ENCODE measurements at regions not wholly inside any gene's neighbourhood (a gene's known extent, or its start where the extent isn't known, plus 50 kb on each side); places are given as distances from the start of the nearest gene placed in this dataset.

GRCh38 chr10:104516986-104517385 is 124.1 kb upstream of the SORCS3 start:
- TF ChIP-seq, protein P1, sequence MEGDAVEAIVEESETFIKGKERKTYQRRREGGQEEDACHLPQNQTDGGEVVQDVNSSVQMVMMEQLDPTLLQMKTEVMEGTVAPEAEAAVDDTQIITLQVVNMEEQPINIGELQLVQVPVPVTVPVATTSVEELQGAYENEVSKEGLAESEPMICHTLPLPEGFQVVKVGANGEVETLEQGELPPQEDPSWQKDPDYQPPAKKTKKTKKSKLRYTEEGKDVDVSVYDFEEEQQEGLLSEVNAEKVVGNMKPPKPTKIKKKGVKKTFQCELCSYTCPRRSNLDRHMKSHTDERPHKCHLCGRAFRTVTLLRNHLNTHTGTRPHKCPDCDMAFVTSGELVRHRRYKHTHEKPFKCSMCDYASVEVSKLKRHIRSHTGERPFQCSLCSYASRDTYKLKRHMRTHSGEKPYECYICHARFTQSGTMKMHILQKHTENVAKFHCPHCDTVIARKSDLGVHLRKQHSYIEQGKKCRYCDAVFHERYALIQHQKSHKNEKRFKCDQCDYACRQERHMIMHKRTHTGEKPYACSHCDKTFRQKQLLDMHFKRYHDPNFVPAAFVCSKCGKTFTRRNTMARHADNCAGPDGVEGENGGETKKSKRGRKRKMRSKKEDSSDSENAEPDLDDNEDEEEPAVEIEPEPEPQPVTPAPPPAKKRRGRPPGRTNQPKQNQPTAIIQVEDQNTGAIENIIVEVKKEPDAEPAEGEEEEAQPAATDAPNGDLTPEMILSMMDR (IDR thresholded peaks at IDR 0.05) = no peak
- H3K27me3 Mint-ChIP-seq (ENCODE audit: low read depth) = peaks cover 8% of the 10 kb centered on the region
- H3K27ac Mint-ChIP-seq (ENCODE audit: unreplicated experiment) = no peak overlapping the region

DNA sequence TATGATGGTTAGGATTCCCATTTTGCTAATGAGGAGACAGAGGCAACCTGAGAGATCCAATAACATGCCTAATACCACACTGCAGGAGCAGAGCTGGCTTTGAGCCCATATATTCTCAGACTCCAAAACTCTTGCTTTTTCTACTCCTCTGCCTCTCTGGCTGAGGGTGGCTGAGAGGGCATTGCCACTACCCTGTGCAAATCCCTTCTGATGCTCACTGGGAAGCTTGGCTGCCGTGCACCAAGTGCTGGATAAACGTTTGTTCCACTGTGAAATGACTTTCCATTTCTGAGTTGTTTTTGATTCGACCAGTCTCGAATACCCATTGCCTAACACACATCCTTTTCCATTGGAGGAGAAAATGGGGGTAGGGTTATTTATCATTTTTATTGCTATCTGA is 123.1 kb upstream of the SORCS3 start:
- no peaks in the 10 kb centered on the region for H3K4me1 Mint-ChIP-seq (ENCODE audit: low read depth)
- no peaks in the 10 kb centered on the region for H3K9me3 Mint-ChIP-seq (ENCODE audit: low read depth)
- no peak overlapping the region for H3K4me3 Mint-ChIP-seq (ENCODE audit: unreplicated experiment)
- no peaks in the 10 kb centered on the region for H3K36me3 Mint-ChIP-seq (ENCODE audit: low read depth)
- H3K27me3 Mint-ChIP-seq (ENCODE audit: low read depth) = peaks cover 10% of the 10 kb centered on the region
- TF ChIP-seq, protein P1 (IDR thresholded peaks at IDR 0.05) = no peak
- H3K27ac Mint-ChIP-seq (ENCODE audit: unreplicated experiment) = no peak overlapping the region
- no peak for DNase-seq (ENCODE audit: low spot score)

More at GRCh38 chr10:104516986-104517385, 124.1 kb upstream of the SORCS3 start:
- Mint-ChIP-seq H3K9me3 (ENCODE audit: low read depth) (no peaks in the 10 kb centered on the region), H3K4me3 (ENCODE audit: unreplicated experiment) (no peak overlapping the region), H3K4me1 (ENCODE audit: low read depth) (no peaks in the 10 kb centered on the region), H3K36me3 (ENCODE audit: low read depth) (no peaks in the 10 kb centered on the region)
- DNase-seq (ENCODE audit: low spot score) = no peak

DNA sequence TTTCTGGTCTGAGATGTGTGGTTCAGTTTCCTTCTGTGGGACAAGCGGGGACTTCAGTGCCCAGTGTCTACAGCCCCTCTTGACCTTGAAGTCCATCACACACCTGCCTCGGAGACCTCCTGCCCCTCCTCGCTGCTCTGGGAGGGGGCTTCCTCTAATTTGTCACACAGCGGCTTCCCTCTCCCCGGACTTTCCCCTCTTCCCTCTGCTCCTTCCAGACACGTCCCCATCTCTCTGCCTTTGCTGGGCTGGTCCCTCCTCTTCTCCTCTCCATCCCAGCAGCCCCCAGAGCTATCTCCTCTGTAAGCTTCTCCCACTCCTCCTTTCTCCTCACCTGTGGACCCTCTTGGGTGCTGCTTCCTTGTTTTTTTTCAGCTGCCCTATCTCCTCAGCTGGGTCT is 122.2 kb upstream of the SORCS3 start:
- DNase-seq (ENCODE audit: low spot score) = no peak
- H3K27me3 Mint-ChIP-seq (ENCODE audit: low read depth) = peaks cover 2% of the 10 kb centered on the region
- no peak overlapping the region for H3K27ac Mint-ChIP-seq (ENCODE audit: unreplicated experiment)
- H3K9me3 Mint-ChIP-seq (ENCODE audit: low read depth) = no peaks in the 10 kb centered on the region
- no peaks in the 10 kb centered on the region for H3K4me1 Mint-ChIP-seq (ENCODE audit: low read depth)
- no peak overlapping the region for H3K4me3 Mint-ChIP-seq (ENCODE audit: unreplicated experiment)
- TF ChIP-seq, protein P1 (IDR thresholded peaks at IDR 0.05) = no peak
- H3K36me3 Mint-ChIP-seq (ENCODE audit: low read depth) = no peaks in the 10 kb centered on the region

DNA sequence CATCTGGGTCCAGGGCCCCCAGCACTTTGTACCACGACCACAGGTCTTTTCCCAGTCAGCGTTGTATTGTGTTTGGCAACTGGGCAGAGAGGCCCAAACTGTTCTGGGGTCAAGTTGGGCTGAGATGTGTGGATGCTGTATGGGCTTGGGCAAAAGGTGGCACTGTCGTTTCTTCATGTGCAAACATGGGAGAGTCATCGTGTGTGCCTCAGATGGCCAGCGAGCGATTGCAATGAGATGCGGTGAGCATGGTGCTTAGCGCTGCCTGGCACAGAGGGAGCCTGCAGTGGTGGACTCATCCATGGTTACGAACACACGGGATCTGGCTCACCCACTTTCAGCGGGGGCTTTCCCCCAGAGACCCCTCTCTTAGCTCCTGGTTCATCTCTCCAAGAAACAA is 120.4 kb upstream of the SORCS3 start:
- Mint-ChIP-seq H3K4me3 (ENCODE audit: unreplicated experiment) (no peak overlapping the region), H3K27me3 (ENCODE audit: low read depth) (peaks cover 2% of the 10 kb centered on the region)

DNA sequence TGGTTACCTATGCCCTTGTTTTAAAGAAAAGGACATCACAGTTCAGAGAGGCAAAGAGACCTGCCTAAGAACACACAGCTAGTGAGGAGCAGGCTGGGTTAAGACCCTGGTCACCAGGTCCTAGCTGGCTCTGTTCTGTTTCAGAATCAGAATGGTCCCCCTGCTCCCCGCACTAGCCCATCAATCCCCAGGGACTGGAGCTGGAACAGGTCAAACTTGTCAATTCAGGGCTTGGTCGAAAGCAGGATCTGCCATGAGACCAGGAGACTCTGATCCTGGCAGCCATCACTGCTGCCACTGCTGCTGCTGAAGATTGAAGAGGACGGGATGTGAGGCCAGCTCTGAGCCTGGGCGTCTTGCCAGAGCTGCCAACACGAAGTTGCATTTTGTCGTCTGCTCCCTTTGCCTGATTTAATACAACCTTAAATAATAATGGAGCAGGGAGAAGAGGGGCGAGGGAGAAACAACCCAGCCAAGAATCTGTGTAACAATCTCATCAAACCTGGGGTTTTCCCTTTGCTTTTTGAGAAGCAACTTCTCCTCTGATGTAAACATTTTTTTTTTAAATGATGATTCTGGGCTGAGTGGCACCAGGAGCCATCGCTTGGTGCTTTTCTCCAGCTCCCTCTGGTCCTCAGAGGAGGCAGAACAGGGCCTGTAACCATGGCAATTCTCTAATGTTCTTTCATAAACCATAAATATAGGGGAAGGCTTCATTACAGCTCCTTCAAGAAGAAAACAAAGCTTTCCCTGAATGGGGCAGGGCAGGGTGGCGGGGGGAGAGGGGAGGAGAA is 119.0 kb upstream of the SORCS3 start:
- H3K36me3 Mint-ChIP-seq (ENCODE audit: low read depth) = no peaks in the 10 kb centered on the region
- H3K4me3 Mint-ChIP-seq (ENCODE audit: unreplicated experiment) = no peak overlapping the region
- H3K27me3 Mint-ChIP-seq (ENCODE audit: low read depth) = peaks cover 2% of the 10 kb centered on the region
- no peaks in the 10 kb centered on the region for H3K4me1 Mint-ChIP-seq (ENCODE audit: low read depth)
- DNase-seq (ENCODE audit: low spot score) = no peak
- no peak overlapping the region for H3K27ac Mint-ChIP-seq (ENCODE audit: unreplicated experiment)
- TF ChIP-seq, protein P1 (IDR thresholded peaks at IDR 0.05) = no peak
- H3K9me3 Mint-ChIP-seq (ENCODE audit: low read depth) = peaks cover 4% of the 10 kb centered on the region

More for the DNA sequence above, 120.4 kb upstream of the SORCS3 start:
- no peak for DNase-seq (ENCODE audit: low spot score)
- Mint-ChIP-seq H3K27ac (ENCODE audit: unreplicated experiment) (no peak overlapping the region), H3K4me1 (ENCODE audit: low read depth) (no peaks in the 10 kb centered on the region), H3K36me3 (ENCODE audit: low read depth) (no peaks in the 10 kb centered on the region), H3K9me3 (ENCODE audit: low read depth) (no peaks in the 10 kb centered on the region)
- TF ChIP-seq, protein P1 (IDR thresholded peaks at IDR 0.05) = no peak

All from chondrocyte (in vitro differentiated cells).